ENCODE measurements at regions not wholly inside any gene's neighbourhood (a gene's known extent, or its start where the extent isn't known, plus 50 kb on each side); places are given as distances from the start of the nearest gene placed in this dataset.

- DNase-seq, result no peak
Measured at GRCh38 chr13:70457474-70457873, 349.2 kb upstream of the KLHL1 start.

- no peak for DNase-seq
Measured at GRCh38 chr13:70448820-70449219, 340.6 kb upstream of the KLHL1 start.

- DNase-seq, result no peak
Measured at GRCh38 chr13:70432276-70432805, 324.1 kb upstream of the KLHL1 start.

GRCh38 chr13:70430256-70430655, 322.0 kb upstream of the KLHL1 start:
- no peak for DNase-seq

- no peak for DNase-seq
Measured at GRCh38 chr13:70424928-70425327, 316.7 kb upstream of the KLHL1 start.

- no peak for DNase-seq
Measured at GRCh38 chr13:70424428-70424827, 316.2 kb upstream of the KLHL1 start.

GRCh38 chr13:70415136-70415535, 306.9 kb upstream of the KLHL1 start:
- no peak for DNase-seq

GRCh38 chr13:70408865-70409264, 300.6 kb upstream of the KLHL1 start:
- DNase-seq, result no peak

GRCh38 chr13:70407486-70407885, 299.2 kb upstream of the KLHL1 start:
- no peak for DNase-seq

- DNase-seq, result no peak
Measured at GRCh38 chr13:70405266-70405665, 297.0 kb upstream of the KLHL1 start.

GRCh38 chr13:70394031-70394548, 285.8 kb upstream of the KLHL1 start:
- DNase-seq, result no peak

GRCh38 chr13:70391678-70392077, 283.4 kb upstream of the KLHL1 start:
- DNase-seq, result no peak

- no peak for DNase-seq
Measured at GRCh38 chr13:70390968-70391367, 282.7 kb upstream of the KLHL1 start.

GRCh38 chr13:70390064-70390463, 281.8 kb upstream of the KLHL1 start:
- no peak for DNase-seq

- DNase-seq, result no peak
Measured at GRCh38 chr13:70388935-70389334, 280.7 kb upstream of the KLHL1 start.

- DNase-seq, result no peak
Measured at GRCh38 chr13:70386919-70387318, 278.7 kb upstream of the KLHL1 start.

- DNase-seq, result no peak
Measured at GRCh38 chr13:70385852-70386251, 277.6 kb upstream of the KLHL1 start.

GRCh38 chr13:70384156-70384555, 275.9 kb upstream of the KLHL1 start:
- DNase-seq, result no peak

- no peak for DNase-seq
Measured at GRCh38 chr13:70380809-70381208, 272.6 kb upstream of the KLHL1 start.

GRCh38 chr13:70375718-70376117, 267.5 kb upstream of the KLHL1 start:
- no peak for DNase-seq

- DNase-seq, result no peak
Measured at GRCh38 chr13:70370924-70371323, 262.7 kb upstream of the KLHL1 start.

GRCh38 chr13:70366720-70367119, 258.5 kb upstream of the KLHL1 start:
- DNase-seq, result no peak

GRCh38 chr13:70363991-70364390, 255.7 kb upstream of the KLHL1 start:
- DNase-seq, result no peak

- no peak for DNase-seq
Measured at GRCh38 chr13:70362820-70363570, 254.7 kb upstream of the KLHL1 start.

GRCh38 chr13:70357031-70357430, 248.8 kb upstream of the KLHL1 start:
- no peak for DNase-seq
